ENCODE measurements at regions not wholly inside any gene's neighbourhood (a gene's known extent, or its start where the extent isn't known, plus 50 kb on each side); places are given as distances from the start of the nearest gene placed in this dataset.
"Not testable (repeated sequence)": the region's sequence is repeated elsewhere in the genome, so short reads cannot be mapped to it uniquely, and the experiment has no call there.

- TF ChIP-seq, protein P1, sequence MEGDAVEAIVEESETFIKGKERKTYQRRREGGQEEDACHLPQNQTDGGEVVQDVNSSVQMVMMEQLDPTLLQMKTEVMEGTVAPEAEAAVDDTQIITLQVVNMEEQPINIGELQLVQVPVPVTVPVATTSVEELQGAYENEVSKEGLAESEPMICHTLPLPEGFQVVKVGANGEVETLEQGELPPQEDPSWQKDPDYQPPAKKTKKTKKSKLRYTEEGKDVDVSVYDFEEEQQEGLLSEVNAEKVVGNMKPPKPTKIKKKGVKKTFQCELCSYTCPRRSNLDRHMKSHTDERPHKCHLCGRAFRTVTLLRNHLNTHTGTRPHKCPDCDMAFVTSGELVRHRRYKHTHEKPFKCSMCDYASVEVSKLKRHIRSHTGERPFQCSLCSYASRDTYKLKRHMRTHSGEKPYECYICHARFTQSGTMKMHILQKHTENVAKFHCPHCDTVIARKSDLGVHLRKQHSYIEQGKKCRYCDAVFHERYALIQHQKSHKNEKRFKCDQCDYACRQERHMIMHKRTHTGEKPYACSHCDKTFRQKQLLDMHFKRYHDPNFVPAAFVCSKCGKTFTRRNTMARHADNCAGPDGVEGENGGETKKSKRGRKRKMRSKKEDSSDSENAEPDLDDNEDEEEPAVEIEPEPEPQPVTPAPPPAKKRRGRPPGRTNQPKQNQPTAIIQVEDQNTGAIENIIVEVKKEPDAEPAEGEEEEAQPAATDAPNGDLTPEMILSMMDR (IDR thresholded peaks at IDR 0.05; ENCODE audit: control insufficient read depth, extremely low read depth, insufficient read depth), result no peak
- DNase-seq (ENCODE audit: low read depth), result no peak
- no peak overlapping the region for H3K4me3 ChIP-seq (ENCODE audit: low read depth, low read length)
Observed at GRCh38 chr21:17682924-17683323, 70.2 kb upstream of the BTG3 start.

DNA sequence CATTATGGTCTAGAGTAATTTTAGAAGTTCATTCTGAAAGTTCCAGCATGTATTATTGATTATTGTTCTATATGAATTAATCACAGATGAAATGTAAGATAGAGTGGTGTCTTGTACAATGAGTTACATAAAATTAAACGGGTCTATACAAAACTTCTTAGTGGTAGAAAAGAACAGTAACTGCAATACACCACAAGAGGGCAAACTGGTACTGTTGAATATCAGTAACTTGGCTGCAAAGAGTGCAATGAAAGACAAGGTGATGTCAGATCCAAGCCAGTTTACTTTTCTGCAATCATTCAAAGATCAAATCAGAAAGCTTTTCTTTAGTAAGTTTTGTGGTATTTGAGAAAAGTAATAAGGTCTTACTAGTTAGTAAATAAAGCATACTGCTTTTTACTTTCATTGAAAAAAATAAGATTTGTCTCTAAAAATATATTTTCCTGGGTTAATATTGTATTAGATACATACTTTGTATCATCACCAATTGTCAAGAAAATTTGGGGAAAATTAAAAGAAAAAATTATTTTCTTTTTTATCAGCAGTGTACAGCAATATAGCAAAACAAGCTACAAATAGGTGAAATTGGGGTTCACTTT, 66.4 kb upstream of the BTG3 start:
- peak; percentile 63 for DNase-seq (ENCODE audit: low read depth)
- TF ChIP-seq, protein P1 (IDR thresholded peaks at IDR 0.05; ENCODE audit: control insufficient read depth, extremely low read depth, insufficient read depth), result peak; percentile 76
- H3K4me3 ChIP-seq (ENCODE audit: low read depth, low read length), result no peak overlapping the region

GRCh38 chr21:17676930-17677329, 64.2 kb upstream of the BTG3 start:
- not testable (repeated sequence) for H3K4me3 ChIP-seq (ENCODE audit: low read depth, low read length); DNase-seq (ENCODE audit: low read depth)

GRCh38 chr21:17674106-17674505, 61.4 kb upstream of the BTG3 start:
- DNase-seq (ENCODE audit: low read depth), result no peak
- TF ChIP-seq, protein P1 (IDR thresholded peaks at IDR 0.05; ENCODE audit: control insufficient read depth, extremely low read depth, insufficient read depth), result no peak

GRCh38 chr21:17673261-17674020, 60.7 kb upstream of the BTG3 start:
- TF ChIP-seq, protein P1 (IDR thresholded peaks at IDR 0.05; ENCODE audit: control insufficient read depth, extremely low read depth, insufficient read depth), result no peak
- no peak for DNase-seq (ENCODE audit: low read depth)
- H3K4me3 ChIP-seq (ENCODE audit: low read depth, low read length), result no peak overlapping the region

More at GRCh38 chr21:17674106-17674505, 61.4 kb upstream of the BTG3 start:
- no peak overlapping the region for H3K4me3 ChIP-seq (ENCODE audit: low read depth, low read length)

DNA sequence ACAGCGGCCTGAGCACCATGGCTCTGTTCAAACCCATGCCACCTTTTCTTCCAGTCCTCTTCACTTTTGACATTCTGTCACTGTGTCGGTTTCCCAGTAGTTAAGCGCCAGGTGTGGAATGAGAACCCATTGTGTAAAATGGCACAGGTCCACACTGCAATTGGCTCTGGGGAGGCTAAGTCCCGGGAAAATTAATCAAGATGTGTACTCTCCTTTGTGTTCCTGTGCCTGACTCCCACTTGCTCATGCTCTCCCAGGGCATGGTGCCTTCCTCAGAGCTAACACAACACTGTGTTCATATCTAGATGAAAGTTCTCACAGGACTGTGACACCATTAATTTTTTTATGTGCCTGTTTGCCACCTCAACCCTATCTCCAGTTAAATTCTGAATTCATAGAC, 59.0 kb upstream of the BTG3 start:
- no peak for DNase-seq (ENCODE audit: low read depth)
- no peak overlapping the region for H3K4me3 ChIP-seq (ENCODE audit: low read depth, low read length)
- TF ChIP-seq, protein P1 (IDR thresholded peaks at IDR 0.05; ENCODE audit: control insufficient read depth, extremely low read depth, insufficient read depth), result no peak

GRCh38 chr21:17668479-17669140, 55.9 kb upstream of the BTG3 start:
- TF ChIP-seq, protein P1 (IDR thresholded peaks at IDR 0.05; ENCODE audit: control insufficient read depth, extremely low read depth, insufficient read depth), result no peak
- no peak overlapping the region for H3K4me3 ChIP-seq (ENCODE audit: low read depth, low read length)
- DNase-seq (ENCODE audit: low read depth), result no peak
